GM12864 (cell line): ENCODE measurements at regions not wholly inside any gene's neighbourhood (a gene's known extent, or its start where the extent isn't known, plus 50 kb on each side); places are given as distances from the start of the nearest gene placed in this dataset.

ENCODE experiments used
- DNase-seq: peaks from one replicate; pipeline ENCODE4 v3.0.0-alpha.2; 2011; ENCODE audit warnings: low read depth
- H3K4me3 ChIP-seq: 2 replicates; pipeline ENCODE4 v1.5.1; 2011; ENCODE audit warnings: mild to moderate bottlenecking, low read depth, low read length, control low read depth
- TF ChIP-seq, protein P1 (sequence below): IDR thresholded peaks from 2 replicates; pipeline ENCODE4 v1.5.1; 2011; ENCODE audit warnings: low read depth, mild to moderate bottlenecking, moderate library complexity, low read length, control low read depth, inconsistent platforms; ENCODE audit errors: missing control alignments

DNA sequence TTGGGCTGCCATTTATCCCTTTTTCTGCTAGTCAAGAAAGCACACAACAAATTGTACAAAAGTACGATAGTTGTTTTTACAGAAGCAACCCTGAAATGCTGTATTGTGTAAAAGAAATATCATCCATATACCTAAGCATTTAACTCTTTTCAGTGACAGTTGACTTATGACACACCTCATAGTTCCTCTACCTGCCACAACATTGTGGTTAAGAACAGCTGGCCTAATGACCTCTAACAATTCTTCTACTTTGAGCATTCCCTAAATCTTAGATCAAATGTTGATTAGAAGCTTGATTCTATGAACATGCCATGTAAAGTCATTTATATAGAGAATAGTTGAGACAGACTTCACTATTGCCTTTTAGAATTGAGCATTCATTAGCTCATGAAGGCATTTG lies 165.9 kb upstream of the SETBP1 start:
- no peak overlapping the region for H3K4me3 ChIP-seq
- DNase-seq: no peak
- TF ChIP-seq, protein P1, sequence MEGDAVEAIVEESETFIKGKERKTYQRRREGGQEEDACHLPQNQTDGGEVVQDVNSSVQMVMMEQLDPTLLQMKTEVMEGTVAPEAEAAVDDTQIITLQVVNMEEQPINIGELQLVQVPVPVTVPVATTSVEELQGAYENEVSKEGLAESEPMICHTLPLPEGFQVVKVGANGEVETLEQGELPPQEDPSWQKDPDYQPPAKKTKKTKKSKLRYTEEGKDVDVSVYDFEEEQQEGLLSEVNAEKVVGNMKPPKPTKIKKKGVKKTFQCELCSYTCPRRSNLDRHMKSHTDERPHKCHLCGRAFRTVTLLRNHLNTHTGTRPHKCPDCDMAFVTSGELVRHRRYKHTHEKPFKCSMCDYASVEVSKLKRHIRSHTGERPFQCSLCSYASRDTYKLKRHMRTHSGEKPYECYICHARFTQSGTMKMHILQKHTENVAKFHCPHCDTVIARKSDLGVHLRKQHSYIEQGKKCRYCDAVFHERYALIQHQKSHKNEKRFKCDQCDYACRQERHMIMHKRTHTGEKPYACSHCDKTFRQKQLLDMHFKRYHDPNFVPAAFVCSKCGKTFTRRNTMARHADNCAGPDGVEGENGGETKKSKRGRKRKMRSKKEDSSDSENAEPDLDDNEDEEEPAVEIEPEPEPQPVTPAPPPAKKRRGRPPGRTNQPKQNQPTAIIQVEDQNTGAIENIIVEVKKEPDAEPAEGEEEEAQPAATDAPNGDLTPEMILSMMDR: no peak

DNA sequence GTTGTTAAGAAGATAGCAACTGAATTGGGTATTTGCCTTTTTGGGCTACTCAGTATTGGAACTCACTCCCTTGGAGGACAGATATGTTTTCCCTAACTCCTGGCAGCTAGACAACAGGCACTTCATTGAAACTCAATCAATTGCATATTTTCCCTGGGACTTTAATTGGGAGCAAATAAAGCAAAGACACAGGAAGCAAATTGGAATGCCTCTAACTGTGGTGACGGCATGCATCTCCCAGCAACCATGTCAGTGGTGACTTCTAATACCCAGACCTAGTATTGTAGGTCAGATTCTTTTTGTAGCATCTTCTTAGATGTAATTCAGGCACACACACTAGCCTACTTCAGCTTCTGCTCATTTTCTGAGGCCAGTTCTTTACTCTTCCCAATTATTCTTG lies 164.2 kb upstream of the SETBP1 start:
- TF ChIP-seq, protein P1: no peak
- no peak for DNase-seq
- H3K4me3 ChIP-seq: no peak overlapping the region

DNA sequence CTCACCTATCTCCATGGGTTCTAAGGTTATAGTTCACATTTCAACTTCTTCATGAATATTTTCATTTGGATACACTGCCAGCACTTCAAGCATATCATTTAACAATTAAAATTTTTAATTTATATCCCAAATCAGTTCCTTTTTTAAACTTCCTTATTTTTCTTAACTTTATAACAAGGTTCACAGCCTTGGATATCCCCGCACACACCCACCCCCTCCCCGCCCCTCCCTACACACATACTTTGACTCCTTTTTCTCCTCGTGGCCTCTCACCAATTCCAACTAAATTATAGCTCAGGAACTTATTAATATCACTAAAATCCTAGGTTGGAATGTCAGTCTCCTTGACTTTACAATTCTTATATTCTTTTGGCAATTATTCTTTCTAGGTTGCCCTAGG lies 163.6 kb upstream of the SETBP1 start:
- no peak overlapping the region for H3K4me3 ChIP-seq
- no peak for DNase-seq
- TF ChIP-seq, protein P1: no peak

DNA sequence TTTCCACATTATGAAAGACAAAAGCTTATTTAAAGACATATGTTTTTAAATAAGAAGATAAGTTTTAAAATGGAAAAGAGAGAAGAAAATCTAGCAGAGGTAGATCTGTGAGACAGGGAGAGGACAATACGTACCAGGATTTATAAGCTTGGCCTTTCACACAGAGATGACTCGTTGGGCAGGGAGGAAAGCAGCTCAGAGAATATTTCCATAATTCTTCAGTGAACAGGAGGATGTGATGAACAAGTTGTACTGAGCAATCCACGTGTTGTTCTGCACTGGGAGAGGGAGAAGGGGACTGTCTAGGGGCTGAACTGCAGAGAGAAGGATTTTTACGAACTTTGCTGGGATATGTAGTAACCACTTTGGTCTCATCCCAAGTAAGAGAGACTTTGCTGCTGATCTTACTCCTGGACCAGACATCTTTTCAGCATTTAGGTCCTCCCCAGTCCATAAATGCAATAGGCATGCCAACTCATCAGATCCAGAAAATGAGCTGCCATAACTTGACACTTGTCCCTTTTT lies 162.5 kb upstream of the SETBP1 start:
- DNase-seq: no peak
- TF ChIP-seq, protein P1: no peak
- no peak overlapping the region for H3K4me3 ChIP-seq

DNA sequence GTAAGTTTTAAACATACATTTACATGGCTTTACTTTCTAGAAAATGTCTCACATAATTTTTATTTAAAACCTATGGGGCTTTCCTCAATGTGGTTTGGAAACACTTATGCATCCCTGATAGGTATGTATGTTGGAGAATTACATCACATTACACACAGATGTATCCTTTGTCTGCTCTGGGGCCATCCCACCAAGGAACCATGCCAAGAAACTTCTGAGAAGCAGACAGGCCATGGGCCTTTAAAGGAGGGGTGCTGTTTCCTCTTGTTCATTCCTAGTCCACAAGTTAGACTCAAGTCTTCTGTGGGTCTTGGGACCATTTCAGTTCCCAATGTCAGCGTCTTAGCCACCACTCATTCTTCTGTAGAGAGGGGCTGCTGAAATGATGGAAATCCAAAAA lies 162.0 kb upstream of the SETBP1 start:
- DNase-seq: no peak
- TF ChIP-seq, protein P1: no peak
- no peak overlapping the region for H3K4me3 ChIP-seq

DNA sequence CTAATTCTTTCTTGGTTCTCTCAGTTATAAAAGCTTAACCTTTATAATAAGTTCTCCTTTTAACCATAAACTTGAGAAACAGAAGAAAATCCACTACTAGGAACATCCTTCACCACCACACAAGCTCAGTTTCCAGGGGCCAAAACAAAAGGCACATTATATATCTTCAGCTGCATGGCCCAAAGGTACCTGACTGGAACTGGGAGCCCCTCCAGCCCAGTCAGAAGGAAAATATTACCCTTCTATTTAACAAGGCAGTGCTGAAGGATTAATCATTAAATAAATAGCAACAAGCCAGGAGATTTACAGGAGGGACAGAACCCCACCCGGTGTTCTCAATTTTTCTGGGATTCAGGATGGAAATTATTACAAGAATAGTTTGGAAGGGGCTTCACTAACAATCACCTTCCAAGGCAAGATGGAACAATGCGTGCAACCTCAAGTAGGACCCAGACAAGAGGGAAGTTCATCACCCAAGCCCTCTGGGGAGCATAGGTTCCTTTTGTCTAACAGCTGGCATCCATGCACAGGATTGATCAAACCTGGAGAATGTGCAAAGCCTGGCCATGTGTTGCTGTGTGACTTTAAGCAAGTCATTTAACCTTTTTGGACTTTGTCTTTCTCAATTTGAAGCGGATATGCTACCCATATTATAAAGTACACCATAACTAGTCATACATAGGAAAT lies 159.6 kb upstream of the SETBP1 start:
- TF ChIP-seq, protein P1: no peak
- H3K4me3 ChIP-seq: no peak overlapping the region
- no peak for DNase-seq

DNA sequence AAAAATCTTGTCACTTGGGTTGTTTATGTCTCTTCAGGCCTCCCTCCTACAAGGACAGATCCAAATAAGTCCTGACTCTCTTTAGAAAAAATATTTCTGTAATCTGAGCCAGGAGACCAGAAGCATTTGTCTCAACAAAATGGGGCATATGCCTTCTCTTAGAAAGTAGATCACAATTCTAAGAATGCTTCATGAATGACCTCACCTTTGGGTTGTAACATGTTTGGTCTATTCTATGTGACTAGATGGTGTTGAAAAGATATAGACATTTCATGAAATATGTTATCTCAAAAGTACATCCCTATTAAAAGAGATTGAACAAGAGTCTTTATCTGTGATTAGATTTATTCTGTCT lies 159.0 kb upstream of the SETBP1 start:
- TF ChIP-seq, protein P1: no peak
- no peak for DNase-seq
- H3K4me3 ChIP-seq: no peak overlapping the region
